Osteoblast (primary cell): ENCODE measurements at regions not wholly inside any gene's neighbourhood (a gene's known extent, or its start where the extent isn't known, plus 50 kb on each side); places are given as distances from the start of the nearest gene placed in this dataset.

ENCODE experiments used
- DNase-seq: peaks from one replicate; pipeline ENCODE4 v3.0.0; 2011; ENCODE audit warnings: low spot score, mixed read lengths; ENCODE audit not compliant: insufficient read length; ENCODE audit errors: missing footprints
- H2AFZ ChIP-seq: 2 replicates; pipeline ENCODE4 v1.6.0; 2011; ENCODE audit warnings: mild to moderate bottlenecking, low read length
- H3K27ac ChIP-seq: 2 replicates; pipeline ENCODE4 v1.5.1; 2011; ENCODE audit warnings: mild to moderate bottlenecking, low read depth, low read length, moderate library complexity
- H3K27me3 ChIP-seq: 2 replicates; pipeline ENCODE4 v1.6.0; 2012; ENCODE audit warnings: mild to moderate bottlenecking, control low read depth, inconsistent platforms, low read length, moderate library complexity; ENCODE audit not compliant: insufficient read depth
- H3K36me3 ChIP-seq: 2 replicates; pipeline ENCODE4 v1.5.1; 2011; ENCODE audit warnings: mild to moderate bottlenecking, low read length, control low read depth, moderate library complexity; ENCODE audit not compliant: insufficient read depth
- H3K4me1 ChIP-seq: 2 replicates; pipeline ENCODE4 v1.5.1; 2011; ENCODE audit warnings: mild to moderate bottlenecking, low read length, control low read depth, moderate library complexity; ENCODE audit not compliant: insufficient read depth
- H3K4me2 ChIP-seq: 2 replicates; pipeline ENCODE4 v1.6.0; 2011; ENCODE audit warnings: mild to moderate bottlenecking, low read length; ENCODE audit not compliant: insufficient read depth
- H3K4me3 ChIP-seq: fragments of 200-600 bp; sonication (generic); 3 replicates; pipeline ENCODE4 v1.5.1; 2012; ENCODE audit warnings: mild to moderate bottlenecking, low read length, inconsistent platforms; ENCODE audit not compliant: insufficient read depth
- H3K79me2 ChIP-seq: 2 replicates; pipeline ENCODE4 v1.6.0; 2012; ENCODE audit warnings: mild to moderate bottlenecking, low read length, control low read depth, inconsistent platforms; ENCODE audit not compliant: insufficient read depth
- H3K9me3 ChIP-seq: 2 replicates; pipeline ENCODE4 v1.5.1; 2011; ENCODE audit warnings: low read depth, low read length, control low read depth
- H4K20me1 ChIP-seq: 2 replicates; pipeline ENCODE4 v1.6.0; 2012; ENCODE audit warnings: mild to moderate bottlenecking, low read length, control low read depth; ENCODE audit not compliant: insufficient read depth
- CTCF ChIP-seq: IDR thresholded peaks from 2 replicates; pipeline ENCODE4 v1.5.1; 2011; ENCODE audit warnings: mild to moderate bottlenecking, low read depth, low read length, moderate library complexity; ENCODE audit errors: extremely low read depth

- TF ChIP-seq CTCF, result no peak
- no peaks in the 10 kb centered on the region for H4K20me1 ChIP-seq
- no peaks in the 10 kb centered on the region for H3K79me2 ChIP-seq
- H3K4me1 ChIP-seq, result peaks cover 7% of the 10 kb centered on the region
- no peak overlapping the region for H3K4me2 ChIP-seq
- H3K9me3 ChIP-seq, result no peaks in the 10 kb centered on the region
- H3K4me3 ChIP-seq, result no peak overlapping the region
- H3K36me3 ChIP-seq, result no peaks in the 10 kb centered on the region
- H3K27me3 ChIP-seq, result no peaks in the 10 kb centered on the region
- DNase-seq, result no peak
- H2AFZ ChIP-seq, result no peak overlapping the region
- no peak overlapping the region for H3K27ac ChIP-seq
Observed at GRCh38 chr21:35147439-35147838, 98.3 kb upstream of the RUNX1 start.

GRCh38 chr21:35145626-35146233, 96.6 kb upstream of the RUNX1 start:
- no peak for DNase-seq
- Histone ChIP-seq H3K4me2 (no peak overlapping the region), H3K79me2 (no peaks in the 10 kb centered on the region), H3K36me3 (no peaks in the 10 kb centered on the region), H3K4me1 (no peaks in the 10 kb centered on the region), H3K4me3 (no peak overlapping the region), H4K20me1 (no peaks in the 10 kb centered on the region), H2AFZ (no peak overlapping the region), H3K27me3 (no peaks in the 10 kb centered on the region), H3K27ac (no peak overlapping the region), H3K9me3 (no peaks in the 10 kb centered on the region)
- TF ChIP-seq CTCF, result no peak

GRCh38 chr21:35144978-35145377, 95.9 kb upstream of the RUNX1 start:
- no peaks in the 10 kb centered on the region for H3K27me3 ChIP-seq
- H3K27ac ChIP-seq, result no peak overlapping the region
- H4K20me1 ChIP-seq, result no peaks in the 10 kb centered on the region
- H2AFZ ChIP-seq, result no peak overlapping the region
- no peak overlapping the region for H3K4me2 ChIP-seq
- H3K9me3 ChIP-seq, result no peaks in the 10 kb centered on the region
- H3K4me1 ChIP-seq, result no peaks in the 10 kb centered on the region
- no peaks in the 10 kb centered on the region for H3K79me2 ChIP-seq
- no peak overlapping the region for H3K4me3 ChIP-seq
- no peak for TF ChIP-seq CTCF
- H3K36me3 ChIP-seq, result no peaks in the 10 kb centered on the region
- DNase-seq, result no peak

GRCh38 chr21:35142036-35142815, 93.1 kb upstream of the RUNX1 start:
- Histone ChIP-seq H3K9me3 (no peaks in the 10 kb centered on the region), H3K4me2 (no peak overlapping the region), H2AFZ (no peak overlapping the region), H3K27ac (no peak overlapping the region), H4K20me1 (no peaks in the 10 kb centered on the region), H3K4me1 (peaks cover 14% of the 10 kb centered on the region), H3K79me2 (no peaks in the 10 kb centered on the region), H3K27me3 (no peaks in the 10 kb centered on the region), H3K4me3 (no peak overlapping the region), H3K36me3 (no peaks in the 10 kb centered on the region)
- TF ChIP-seq CTCF, result no peak
- no peak for DNase-seq
